IPS-20b (cell line): ENCODE measurements at regions not wholly inside any gene's neighbourhood (a gene's known extent, or its start where the extent isn't known, plus 50 kb on each side); places are given as distances from the start of the nearest gene placed in this dataset.

Experiments used
- H3K27ac ChIP-seq: one replicate; pipeline ENCODE4 v1.5.1; 2013; ENCODE audit warnings: low read length
- H3K27me3 ChIP-seq: 2 replicates; pipeline ENCODE4 v1.6.1; 2013; ENCODE audit warnings: mild to moderate bottlenecking, low read length, inconsistent platforms; ENCODE audit not compliant: insufficient read depth
- H3K36me3 ChIP-seq: 2 replicates; pipeline ENCODE4 v1.6.1; 2013; ENCODE audit warnings: low read depth, mild to moderate bottlenecking, inconsistent platforms, low read length, moderate library complexity; ENCODE audit not compliant: insufficient read depth
- H3K4me1 ChIP-seq: 2 replicates; pipeline ENCODE4 v1.6.1; 2013; ENCODE audit warnings: mild to moderate bottlenecking, control low read depth, inconsistent platforms, low read length, moderate library complexity; ENCODE audit not compliant: insufficient read depth
- H3K4me3 ChIP-seq: 2 replicates; pipeline ENCODE4 v1.5.1; 2013; ENCODE audit warnings: mild to moderate bottlenecking, low read length, inconsistent platforms
- H3K9ac ChIP-seq: 2 replicates; pipeline ENCODE4 v1.6.1; 2013; ENCODE audit warnings: low read depth, mild to moderate bottlenecking, inconsistent platforms, low read length, moderate library complexity
- H3K9me3 ChIP-seq: 2 replicates; pipeline ENCODE4 v1.6.1; 2013; ENCODE audit warnings: mild to moderate bottlenecking, low read depth, low read length, inconsistent platforms; ENCODE audit not compliant: insufficient read depth

DNA sequence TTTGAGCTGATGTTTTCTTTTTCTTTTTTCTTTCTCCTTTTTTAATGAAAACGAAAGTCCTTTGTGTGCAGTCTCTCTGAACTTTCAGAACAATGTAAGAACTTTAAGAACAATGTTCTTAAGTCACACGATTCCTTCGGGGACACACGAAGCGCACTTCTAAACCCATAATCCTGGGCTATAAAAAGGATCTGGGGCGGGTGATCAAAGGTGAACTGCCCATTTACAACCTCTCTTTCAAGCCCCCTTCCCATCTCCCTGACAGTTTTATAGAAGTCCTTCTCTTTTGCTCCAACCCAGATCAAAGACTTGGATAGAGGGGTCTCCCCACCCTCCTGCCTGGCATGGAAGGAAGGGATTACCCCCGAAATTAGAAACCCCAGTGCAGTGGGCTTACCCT is 126.8 kb downstream of the BDH1 start:
- Histone ChIP-seq H3K4me3 (no peak overlapping the region), H3K36me3 (no peaks in the 10 kb centered on the region), H3K27me3 (no peaks in the 10 kb centered on the region), H3K9me3 (no peaks in the 10 kb centered on the region), H3K9ac (no peak overlapping the region), H3K27ac (no peak overlapping the region), H3K4me1 (no peaks in the 10 kb centered on the region)

DNA sequence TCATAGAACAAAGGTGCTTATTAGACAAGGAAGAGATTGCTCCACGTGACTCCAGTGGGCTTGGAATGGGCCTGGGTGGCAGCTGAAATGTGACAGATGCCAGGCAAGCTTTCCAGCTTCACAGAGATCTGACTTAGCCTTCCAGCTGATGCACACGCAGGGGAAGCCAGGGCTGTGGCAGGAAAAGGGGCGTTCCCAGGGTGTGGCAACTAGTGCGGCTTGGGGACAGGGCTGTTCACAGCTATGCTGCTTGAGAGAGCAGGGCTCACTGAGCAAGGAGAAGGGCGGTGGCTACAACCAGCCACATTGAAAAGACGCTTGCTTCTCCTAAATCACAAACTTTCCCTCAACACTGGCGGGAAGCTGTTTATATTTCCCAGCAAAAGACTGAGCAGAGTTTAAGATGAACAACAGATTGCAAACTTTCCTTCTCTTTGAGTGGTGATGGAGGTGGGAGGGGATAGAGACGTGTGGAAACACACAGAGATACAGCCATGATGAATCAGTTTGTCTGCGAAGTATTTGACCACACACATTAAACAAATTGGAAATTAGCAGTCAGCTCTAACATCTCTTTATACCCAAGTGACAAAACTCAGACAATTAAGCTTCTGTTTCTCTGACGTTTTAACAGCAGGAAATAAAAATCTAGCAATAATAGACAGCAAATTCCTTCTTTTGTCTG is 127.5 kb downstream of the BDH1 start:
- Histone ChIP-seq H3K27ac (no peak overlapping the region), H3K4me1 (no peaks in the 10 kb centered on the region), H3K27me3 (no peaks in the 10 kb centered on the region), H3K4me3 (no peak overlapping the region), H3K36me3 (no peaks in the 10 kb centered on the region), H3K9me3 (no peaks in the 10 kb centered on the region), H3K9ac (no peak overlapping the region)

DNA sequence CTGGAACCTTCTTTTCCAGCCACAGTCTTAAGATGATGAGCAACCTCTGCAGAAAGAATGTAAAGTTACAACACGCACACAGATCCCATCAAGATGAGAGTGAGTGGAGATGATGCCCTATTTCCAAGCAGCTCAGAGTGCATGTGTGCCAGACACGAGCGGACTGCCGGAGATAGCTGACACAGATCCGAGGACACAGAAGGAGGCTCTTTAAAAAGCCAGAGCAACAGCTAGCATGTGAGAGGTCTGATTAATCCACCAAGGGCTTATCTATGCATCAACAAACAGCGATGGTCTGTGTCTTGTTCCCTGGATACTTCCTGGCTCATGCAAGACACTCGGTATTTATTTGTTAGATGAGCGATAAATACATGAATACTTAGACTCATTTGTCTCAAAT is 128.6 kb upstream of the DLG1 start:
- Histone ChIP-seq H3K36me3 (no peaks in the 10 kb centered on the region), H3K9me3 (no peaks in the 10 kb centered on the region), H3K4me3 (no peak overlapping the region), H3K27me3 (no peaks in the 10 kb centered on the region), H3K4me1 (no peaks in the 10 kb centered on the region), H3K9ac (no peak overlapping the region), H3K27ac (no peak overlapping the region)

DNA sequence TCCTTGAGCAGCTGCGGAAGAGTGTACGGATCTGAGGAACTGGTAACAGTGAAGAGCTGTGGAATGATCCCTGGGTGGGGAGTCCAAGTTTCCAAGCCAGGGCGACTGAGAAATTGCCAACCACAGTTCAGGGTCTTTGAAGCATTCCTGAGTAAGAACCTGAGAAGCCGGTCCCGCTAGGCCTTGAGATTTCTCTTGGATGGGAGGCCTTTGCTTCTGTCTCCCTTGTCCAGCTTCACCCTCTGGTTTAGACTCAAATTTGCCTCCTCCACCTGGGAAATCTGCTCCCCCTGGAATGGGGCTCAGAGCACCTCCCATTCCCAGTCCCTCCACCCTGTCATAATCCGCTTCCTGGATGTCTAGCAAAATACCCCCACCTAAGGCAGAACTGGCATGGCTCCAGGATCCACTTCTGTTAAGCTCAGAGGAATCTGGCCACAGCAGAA is 127.7 kb upstream of the DLG1 start:
- Histone ChIP-seq H3K4me3 (no peak overlapping the region), H3K36me3 (no peaks in the 10 kb centered on the region), H3K9me3 (no peaks in the 10 kb centered on the region), H3K27me3 (no peaks in the 10 kb centered on the region), H3K4me1 (no peaks in the 10 kb centered on the region), H3K27ac (no peak overlapping the region), H3K9ac (no peak overlapping the region)

DNA sequence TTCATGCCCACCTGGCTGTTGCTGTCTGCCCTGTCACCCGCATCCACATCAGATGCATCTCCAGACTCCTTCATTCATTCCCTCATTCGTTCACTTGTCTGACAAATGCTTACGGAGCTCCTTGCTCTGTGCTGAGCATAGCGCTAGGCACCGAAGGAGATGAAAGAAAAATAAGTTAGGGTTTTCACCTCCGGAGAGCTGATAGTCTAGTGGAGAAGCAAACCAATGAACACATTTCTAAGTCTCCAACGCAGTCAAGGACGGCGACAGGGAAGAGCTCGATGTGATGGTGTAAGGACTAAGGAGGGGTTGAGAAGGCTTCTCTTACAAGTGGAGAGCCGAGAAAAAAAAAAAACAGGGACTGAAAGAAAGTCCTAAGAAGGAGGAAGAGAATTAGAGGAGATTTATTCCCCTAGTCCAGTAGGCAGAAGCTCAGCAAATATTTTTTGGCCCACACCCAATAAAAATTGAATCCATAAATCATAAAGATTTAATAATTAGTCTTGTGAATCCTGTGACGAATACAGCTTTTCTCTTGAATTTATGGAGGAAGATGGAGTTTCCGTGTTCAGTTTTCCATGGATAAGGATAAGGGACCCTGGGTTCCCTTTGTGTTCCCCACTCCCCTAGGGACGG is 127.2 kb upstream of the DLG1 start:
- Histone ChIP-seq H3K27ac (no peak overlapping the region), H3K27me3 (no peaks in the 10 kb centered on the region), H3K4me3 (no peak overlapping the region), H3K9me3 (no peaks in the 10 kb centered on the region), H3K4me1 (no peaks in the 10 kb centered on the region), H3K9ac (no peak overlapping the region), H3K36me3 (no peaks in the 10 kb centered on the region)

DNA sequence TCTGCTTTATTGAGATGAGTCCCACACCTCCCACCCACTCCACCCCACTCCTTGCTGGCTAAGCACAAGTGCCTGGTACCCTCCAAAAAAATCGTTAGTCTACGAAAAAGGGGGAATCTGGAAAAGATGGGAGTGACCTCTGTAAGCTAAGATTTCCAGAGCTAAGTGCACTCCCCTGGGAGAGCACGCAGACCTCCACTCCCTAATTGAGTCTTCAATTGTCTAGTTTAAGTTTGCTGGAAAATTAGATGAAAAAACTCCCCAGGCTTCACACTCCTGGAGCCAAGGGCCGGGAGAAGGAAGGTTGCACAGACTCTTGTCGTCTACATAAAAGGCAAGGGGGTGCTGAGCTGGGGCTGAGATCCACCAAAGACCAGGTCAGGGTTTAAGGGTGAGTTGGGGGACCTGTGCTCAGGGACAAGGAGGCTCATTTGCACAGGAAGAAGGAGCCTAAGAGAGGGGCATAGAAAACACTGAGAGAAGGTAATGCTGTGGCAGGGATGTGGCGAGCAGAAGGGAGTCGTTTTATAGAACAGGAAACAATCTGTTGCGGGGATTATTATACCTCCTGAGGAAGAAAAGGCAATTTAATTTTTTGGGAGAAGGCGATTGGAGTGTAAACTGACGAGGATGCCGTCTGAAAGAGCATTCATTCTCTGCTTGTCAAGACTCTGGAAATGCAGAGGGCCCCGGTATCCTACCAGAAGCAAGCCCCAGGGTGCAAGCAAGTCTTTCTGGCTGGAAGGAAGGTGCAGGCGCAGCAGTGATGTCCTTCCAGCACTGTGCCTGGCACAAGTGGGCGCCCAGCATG is 126.5 kb upstream of the DLG1 start:
- Histone ChIP-seq H3K27ac (no peak overlapping the region), H3K9me3 (no peaks in the 10 kb centered on the region), H3K4me1 (no peaks in the 10 kb centered on the region), H3K4me3 (no peak overlapping the region), H3K9ac (no peak overlapping the region), H3K27me3 (no peaks in the 10 kb centered on the region), H3K36me3 (no peaks in the 10 kb centered on the region)

DNA sequence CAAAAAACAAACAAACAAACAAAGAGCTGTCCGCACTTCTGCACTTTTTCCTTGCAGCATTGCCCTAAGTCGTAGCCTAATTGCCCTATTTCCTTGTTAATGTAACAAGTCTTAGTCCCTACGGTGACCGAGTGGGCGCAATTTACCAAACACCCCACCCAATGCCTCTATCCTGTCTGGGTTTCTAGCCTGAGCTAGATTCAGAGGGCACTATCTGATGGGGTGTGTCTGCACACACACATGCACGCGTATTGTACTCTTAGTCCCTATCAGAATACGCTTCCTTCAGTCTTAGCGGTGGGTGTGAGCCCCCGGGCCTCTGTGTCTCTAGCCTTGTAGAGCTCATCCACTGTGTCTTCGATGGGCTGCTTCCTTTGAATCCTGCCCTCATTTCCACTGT is 125.9 kb upstream of the DLG1 start:
- Histone ChIP-seq H3K4me3 (no peak overlapping the region), H3K4me1 (no peaks in the 10 kb centered on the region), H3K36me3 (no peaks in the 10 kb centered on the region), H3K27ac (no peak overlapping the region), H3K27me3 (no peaks in the 10 kb centered on the region), H3K9me3 (no peaks in the 10 kb centered on the region), H3K9ac (no peak overlapping the region)

DNA sequence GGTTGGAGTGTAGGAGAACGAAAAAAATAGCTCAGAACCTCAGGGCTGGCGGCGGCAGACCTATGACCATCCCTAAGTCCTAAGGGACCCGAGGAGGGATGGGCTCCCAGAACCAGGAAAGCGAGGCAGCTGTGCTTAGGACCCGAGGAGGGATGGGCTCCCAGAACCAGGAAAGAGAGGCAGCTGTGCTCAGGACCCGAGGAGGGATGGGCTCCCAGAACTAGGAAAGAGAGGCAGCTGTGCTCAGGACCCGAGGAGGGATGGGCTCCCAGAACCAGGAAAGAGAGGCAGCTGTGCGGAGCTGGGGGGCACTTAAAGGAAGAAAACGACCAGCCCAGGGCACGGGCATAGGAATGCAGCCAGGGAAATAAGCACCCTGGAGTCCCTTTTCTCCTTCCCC is 125.0 kb upstream of the DLG1 start:
- Histone ChIP-seq H3K4me3 (no peak overlapping the region), H3K36me3 (no peaks in the 10 kb centered on the region), H3K4me1 (peaks cover under 1% of the 10 kb centered on the region; the same call in 1 of the 2 replicates), H3K27me3 (no peaks in the 10 kb centered on the region), H3K9ac (no peak overlapping the region), H3K9me3 (no peaks in the 10 kb centered on the region), H3K27ac (no peak overlapping the region)

DNA sequence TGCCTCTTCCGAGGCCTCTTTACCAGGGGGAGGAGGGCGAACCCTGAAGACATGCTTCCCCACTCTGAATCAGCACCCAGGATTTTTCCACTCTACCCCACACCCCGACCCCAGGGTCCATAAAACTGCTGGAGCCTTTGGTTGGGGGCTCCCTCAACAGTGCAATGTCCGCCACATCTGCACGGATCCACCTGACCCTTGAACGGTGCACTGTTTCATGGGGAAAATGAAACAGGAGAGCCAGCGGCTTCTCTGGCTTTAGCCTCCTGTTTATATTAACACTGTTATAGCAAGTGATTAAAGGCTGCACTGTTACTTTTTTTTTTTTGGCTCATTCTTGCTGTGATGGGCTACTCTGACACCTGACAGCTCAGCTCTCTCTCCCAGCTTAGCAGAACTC is 124.1 kb upstream of the DLG1 start:
- Histone ChIP-seq H3K9ac (no peak overlapping the region), H3K9me3 (no peaks in the 10 kb centered on the region)

DNA sequence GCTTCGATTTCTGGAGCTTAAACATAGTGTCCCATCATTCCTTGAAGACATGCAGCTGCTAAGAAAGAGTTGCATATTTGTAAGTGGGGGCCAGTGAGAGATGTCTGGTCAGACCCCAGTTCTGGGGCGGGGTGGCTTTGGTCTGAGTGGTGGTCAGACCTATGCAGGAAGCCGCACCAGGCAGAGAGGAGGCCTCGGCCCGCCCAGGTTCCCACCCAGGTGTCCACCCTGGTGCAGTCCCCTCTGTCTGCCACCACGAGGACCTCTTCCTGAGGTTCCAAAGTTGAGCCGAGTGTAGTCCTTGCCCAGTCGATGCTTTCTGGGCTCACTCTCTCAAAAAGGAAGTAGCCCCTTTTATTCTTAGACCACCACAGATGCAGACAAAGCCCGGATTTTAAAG is 122.6 kb upstream of the DLG1 start:
- Histone ChIP-seq H3K9ac (no peak overlapping the region), H3K9me3 (no peaks in the 10 kb centered on the region), H3K36me3 (no peaks in the 10 kb centered on the region), H3K27ac (no peak overlapping the region), H3K4me3 (no peak overlapping the region), H3K27me3 (no peaks in the 10 kb centered on the region), H3K4me1 (peaks cover 10% of the 10 kb centered on the region)

More for the DNA sequence above, 124.1 kb upstream of the DLG1 start:
- Histone ChIP-seq H3K27ac (no peak overlapping the region), H3K4me1 (peaks cover 9% of the 10 kb centered on the region), H3K36me3 (no peaks in the 10 kb centered on the region), H3K27me3 (no peaks in the 10 kb centered on the region), H3K4me3 (no peak overlapping the region)

DNA sequence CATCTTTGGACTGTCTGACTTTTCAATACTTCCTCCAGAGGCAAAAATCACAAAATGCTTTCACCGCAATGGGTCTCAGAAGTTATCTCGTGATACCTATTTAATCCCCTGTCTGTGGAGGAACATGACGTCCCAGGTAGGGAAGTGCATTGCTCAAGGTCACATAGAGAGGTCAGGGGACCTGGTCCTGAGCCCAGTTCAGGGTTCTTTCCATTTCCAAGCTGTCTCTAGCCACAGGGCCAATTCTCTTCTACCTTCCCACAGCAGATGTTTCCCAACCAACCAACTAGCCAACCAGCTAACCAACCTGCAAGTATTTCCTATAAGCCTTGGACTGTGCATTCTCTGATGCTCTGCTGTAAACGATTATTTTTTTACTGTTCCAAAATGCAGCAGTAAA is 122.2 kb upstream of the DLG1 start:
- Histone ChIP-seq H3K4me3 (no peak overlapping the region), H3K9me3 (no peaks in the 10 kb centered on the region), H3K27me3 (no peaks in the 10 kb centered on the region)

DNA sequence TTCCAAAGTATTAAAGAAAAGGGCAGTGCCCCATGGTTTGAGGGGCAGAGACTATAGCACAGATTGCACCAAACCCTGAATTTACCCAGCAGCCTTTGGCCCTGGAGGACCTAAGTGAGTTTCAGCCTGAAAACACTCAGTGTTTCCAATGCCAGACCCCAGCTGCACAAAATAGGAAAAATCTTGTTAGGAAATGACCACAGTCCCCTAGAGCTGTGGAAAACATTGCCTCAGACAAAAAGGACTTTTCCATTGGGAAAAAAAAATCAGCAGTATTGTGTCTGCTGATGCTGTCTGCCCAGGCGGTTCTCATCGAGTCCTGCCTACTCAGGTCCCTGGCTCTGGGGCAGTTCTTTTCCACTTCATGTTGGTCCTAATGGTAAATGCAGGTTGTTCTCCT is 121.7 kb upstream of the DLG1 start:
- no peak overlapping the region for H3K4me3 ChIP-seq
- H3K4me1 ChIP-seq = peaks cover 10% of the 10 kb centered on the region
- no peaks in the 10 kb centered on the region for H3K9me3 ChIP-seq
- no peak overlapping the region for H3K9ac ChIP-seq
- H3K27ac ChIP-seq = no peak overlapping the region
- H3K36me3 ChIP-seq = no peaks in the 10 kb centered on the region
- no peaks in the 10 kb centered on the region for H3K27me3 ChIP-seq

More for the DNA sequence above, 122.2 kb upstream of the DLG1 start:
- Histone ChIP-seq H3K9ac (no peak overlapping the region; the same call in 1 of the 2 replicates), H3K27ac (no peak overlapping the region), H3K36me3 (no peaks in the 10 kb centered on the region), H3K4me1 (peaks cover 10% of the 10 kb centered on the region)
